ENCODE measurements at regions not wholly inside any gene's neighbourhood (a gene's known extent, or its start where the extent isn't known, plus 50 kb on each side); places are given as distances from the start of the nearest gene placed in this dataset.

GRCh38 chr2:181152226-181152625, 171.8 kb downstream of the UBE2E3 start:
- no peak for DNase-seq

DNA sequence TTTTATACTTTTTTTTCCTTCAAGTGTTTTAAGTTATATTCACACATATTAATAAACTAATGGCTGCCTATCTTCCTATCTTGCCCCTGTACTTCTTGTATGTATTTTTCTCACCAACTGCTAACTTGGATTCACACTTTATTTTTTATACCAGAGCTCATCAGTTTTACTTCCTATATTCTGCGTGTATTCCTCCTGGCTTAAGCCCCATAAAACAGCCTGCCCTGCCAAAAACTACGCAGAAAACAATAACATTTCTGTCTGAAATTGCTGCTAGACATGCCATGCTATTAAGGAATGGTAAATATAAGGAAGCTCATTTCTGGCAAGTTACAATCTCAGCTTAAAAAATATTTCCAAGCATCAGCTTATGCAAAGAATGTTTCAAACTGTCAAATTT, 172.3 kb downstream of the UBE2E3 start:
- no peak for DNase-seq

DNA sequence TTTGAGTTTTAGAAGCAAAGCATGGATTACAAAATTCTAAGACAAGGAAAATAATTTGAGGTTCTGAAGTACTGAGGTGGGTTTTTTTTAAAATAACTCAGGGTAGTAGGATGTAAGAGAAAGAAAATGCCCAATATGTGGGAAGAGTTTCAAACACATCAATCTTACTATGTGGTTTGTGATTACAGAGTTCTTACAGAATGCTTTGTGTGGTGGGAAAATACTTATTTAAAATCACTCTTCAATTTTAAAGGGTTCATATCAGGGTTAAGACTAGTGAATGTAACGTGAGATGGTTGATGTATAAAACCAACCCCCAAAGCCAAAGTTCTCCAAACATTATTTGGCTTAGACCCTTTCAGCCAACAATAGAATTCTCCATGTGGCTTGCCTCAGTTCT, 173.5 kb downstream of the UBE2E3 start:
- DNase-seq = no peak

- no peak for DNase-seq
These were observed 176.9 kb downstream of the UBE2E3 start for GRCh38 chr2:181157326-181157725.

DNA sequence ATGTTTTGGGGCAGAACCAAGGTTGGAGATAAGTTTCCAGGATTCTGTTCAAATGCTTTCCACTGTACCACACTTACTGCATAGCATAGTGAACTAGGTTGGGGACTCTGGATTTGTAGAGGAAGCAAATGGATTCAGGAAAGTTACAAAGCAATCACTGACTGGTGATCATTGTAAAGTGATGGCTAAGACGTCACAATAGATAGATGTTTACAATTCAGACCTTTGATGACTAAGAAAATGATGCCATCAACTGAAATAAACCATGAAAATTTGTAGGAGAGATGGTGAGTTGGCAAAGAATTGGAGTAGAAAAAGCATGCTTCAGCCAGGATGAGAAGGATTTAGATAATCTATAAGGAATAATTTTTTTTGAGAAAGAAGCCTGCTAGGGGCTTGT, 178.0 kb downstream of the UBE2E3 start:
- no peak for DNase-seq

DNA sequence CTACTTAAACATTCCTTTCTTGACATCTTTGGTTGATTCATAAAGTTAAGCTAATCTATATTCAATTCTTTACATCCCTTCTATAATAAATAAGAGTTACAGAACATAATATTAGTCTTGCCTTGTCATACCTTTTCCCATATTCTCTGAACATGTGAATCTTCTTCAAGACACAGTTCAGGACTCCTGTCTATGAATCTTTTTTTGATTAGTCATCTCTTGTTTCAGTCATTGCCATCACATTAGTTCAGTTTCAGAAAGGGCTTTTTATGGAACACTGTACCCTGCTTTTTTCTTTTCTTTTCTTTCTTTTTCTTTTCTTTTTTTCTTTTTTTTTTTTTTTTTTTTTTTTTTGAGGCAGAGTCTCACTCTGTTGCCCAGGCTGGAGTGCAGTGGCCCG, 181.2 kb downstream of the UBE2E3 start:
- no peak for DNase-seq

- no peak for DNase-seq
These were observed 182.7 kb downstream of the UBE2E3 start for GRCh38 chr2:181163139-181163538.

DNA sequence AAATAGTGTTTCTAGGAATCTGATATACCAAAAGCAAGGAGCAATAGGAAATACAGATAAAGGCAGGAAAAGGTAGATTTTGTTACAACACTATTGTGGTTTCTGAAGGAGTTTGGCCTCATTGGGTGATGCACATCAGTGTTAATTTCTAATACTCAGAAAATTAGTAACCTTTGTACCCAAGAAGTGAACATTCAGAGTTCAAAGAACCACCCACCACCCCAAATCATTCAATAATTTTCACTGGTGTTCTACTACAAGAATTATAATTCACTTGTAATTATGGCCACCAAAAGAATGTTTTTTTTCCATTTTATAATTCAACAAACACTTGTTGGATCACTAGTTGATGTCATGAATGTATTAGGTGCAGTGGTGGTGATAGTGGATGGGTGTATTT, 183.3 kb downstream of the UBE2E3 start:
- no peak for DNase-seq

- no peak for DNase-seq
These were observed 184.3 kb downstream of the UBE2E3 start for GRCh38 chr2:181164699-181165098.

GRCh38 chr2:181165199-181165868, 184.9 kb downstream of the UBE2E3 start:
- DNase-seq = no peak

GRCh38 chr2:181169503-181169902, 189.1 kb downstream of the UBE2E3 start:
- DNase-seq = no peak

DNA sequence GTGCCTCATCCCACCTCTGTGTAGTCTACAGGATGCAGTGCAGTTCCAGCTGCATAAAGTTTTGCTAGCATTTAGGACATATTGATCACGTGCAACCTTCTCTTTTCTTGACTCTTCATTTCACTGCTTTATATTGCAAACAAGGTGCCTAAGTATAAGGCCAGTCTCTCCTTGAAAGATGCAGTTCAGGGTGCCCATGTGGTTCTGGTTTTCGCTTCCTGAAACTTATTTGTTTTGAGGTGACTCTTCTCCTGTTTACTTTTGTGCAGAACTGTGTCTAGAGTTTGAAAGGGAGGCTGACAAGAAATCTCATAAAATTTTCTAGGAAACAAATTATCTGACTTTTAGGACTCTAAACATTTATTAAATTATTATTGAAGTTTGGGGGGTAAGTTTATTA, 189.9 kb downstream of the UBE2E3 start:
- no peak for DNase-seq

DNA sequence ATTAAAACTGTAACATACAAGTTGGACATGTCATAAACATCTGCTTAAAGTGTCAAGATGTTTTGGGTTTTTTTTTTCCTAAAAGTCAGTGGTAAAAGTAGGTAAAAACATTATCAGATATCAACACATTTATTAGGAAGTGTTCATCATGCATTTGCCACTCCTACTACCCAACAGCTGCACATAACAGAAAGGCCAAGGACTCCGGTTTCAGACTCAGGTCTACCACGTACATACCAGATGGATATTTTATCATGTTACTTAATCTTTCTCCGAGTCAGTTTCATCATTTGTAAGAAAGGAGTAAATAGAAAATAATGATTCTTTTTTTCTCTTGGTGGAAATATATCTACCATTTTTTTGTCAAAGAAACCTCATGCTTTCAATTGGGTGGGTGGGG, 192.3 kb downstream of the UBE2E3 start:
- DNase-seq = no peak

- no peak for DNase-seq
These were observed 194.5 kb downstream of the UBE2E3 start for GRCh38 chr2:181174611-181175580.

DNA sequence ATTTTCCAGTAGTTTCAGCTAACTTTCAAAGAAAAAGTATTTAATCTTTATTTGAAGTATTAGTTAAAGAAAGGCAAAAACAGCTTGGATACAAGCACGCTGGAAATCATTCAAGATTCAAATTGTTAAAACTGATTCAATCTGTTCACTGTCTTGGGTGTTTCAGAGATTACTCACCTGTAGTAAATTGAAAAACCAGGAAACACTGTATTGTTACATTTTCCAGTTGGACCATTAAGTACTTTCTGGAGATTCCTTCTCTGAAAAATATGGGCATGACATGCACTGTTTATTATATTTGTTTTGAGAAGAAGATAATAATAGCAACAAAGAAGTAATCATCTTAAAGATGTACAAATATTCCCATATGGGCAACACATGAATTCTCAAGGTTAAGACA, 196.1 kb downstream of the UBE2E3 start:
- no peak for DNase-seq

DNA sequence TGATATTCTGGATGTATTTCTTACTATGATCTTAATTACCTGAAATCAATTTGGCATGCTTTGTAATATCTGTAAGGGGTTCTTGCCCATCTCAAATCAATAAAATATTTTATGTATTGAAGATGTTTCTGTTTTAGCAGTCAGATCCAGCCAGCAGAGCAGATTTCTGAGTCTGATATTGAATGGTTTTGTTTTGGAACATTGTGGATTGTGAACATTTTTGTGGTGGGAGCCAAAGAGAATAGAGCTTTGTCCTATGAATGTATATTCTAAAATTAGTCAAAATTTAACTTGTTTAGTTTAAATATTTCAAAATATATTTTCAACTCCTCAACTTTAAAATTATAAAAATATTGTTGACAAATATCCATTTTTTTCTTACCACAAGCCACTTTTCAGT, 197.0 kb downstream of the UBE2E3 start:
- no peak for DNase-seq

DNA sequence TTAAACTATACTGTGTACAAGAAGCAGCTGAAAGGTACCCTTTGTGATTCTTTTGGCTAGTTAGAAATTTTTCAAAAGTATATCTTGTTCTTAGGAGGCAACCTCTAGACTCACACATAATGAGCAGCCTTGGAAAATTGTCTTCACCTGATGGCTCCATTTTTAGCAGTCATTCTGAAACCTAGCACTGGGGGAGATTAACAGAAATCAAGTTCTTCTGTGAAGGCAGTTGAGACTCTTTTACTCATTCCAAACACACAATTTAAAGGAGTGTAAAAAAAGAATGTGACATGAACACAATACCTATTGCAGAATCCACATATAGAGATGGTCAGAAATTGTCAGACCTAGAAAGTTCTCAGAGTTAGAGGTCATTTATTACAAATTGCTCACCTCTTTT, 197.7 kb downstream of the UBE2E3 start:
- DNase-seq = no peak

DNA sequence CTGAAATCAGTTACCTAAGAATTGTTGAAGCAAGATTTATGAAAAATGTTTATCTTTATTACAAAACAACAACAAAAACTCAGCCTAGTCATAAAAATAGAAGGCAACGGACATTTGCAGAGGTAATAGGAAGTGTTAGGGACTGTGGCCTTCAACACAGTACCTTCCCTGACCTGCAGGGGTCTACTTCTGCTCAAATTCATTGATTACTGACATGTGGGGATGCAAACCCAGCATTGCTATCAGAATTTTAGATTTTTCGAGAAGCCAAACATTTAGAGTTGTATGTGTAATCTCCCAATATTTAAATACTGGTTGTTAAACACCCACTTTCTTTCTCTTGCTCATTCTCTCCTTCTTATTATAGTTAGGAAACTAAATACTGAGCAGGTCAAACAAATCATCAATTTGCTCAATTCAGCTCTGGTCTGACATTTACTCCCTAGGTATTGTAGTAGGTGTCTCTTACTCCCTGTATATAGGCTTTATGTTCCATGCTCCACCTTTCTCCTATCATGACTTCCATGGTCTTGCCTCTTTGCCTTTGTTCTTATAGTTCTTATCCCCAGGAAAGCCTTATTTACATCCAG, 198.5 kb downstream of the UBE2E3 start:
- DNase-seq = no peak

- no peak for DNase-seq
These were observed 203.6 kb downstream of the UBE2E3 start for GRCh38 chr2:181183878-181184542.

- no peak for DNase-seq
These were observed 205.0 kb downstream of the UBE2E3 start for GRCh38 chr2:181185421-181185820.

- DNase-seq = no peak
These were observed 205.5 kb downstream of the UBE2E3 start for GRCh38 chr2:181185948-181186347.

DNA sequence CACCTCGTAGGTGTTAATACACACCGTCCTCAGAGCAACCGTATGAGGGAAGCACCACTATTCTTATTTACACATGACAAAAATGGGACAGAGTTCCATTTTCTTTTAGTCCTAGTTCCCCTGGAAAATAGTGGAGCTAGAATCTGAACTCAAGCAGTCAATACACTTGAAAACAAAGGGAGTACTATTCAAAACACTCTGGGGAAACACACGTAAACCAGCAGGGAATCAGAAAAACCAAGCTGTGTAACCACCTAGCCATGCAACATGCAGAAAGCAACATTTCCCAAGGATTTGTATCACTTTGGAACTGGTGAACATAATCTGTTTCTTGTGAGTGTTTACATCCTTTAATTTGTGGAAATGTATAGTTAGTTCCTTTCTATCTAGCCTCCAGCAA, 208.2 kb downstream of the UBE2E3 start:
- no peak for DNase-seq

- DNase-seq = no peak
These were observed 209.5 kb downstream of the UBE2E3 start for GRCh38 chr2:181189951-181190350.
